ENCODE measurements at regions not wholly inside any gene's neighbourhood (a gene's known extent, or its start where the extent isn't known, plus 50 kb on each side); places are given as distances from the start of the nearest gene placed in this dataset.

DNA sequence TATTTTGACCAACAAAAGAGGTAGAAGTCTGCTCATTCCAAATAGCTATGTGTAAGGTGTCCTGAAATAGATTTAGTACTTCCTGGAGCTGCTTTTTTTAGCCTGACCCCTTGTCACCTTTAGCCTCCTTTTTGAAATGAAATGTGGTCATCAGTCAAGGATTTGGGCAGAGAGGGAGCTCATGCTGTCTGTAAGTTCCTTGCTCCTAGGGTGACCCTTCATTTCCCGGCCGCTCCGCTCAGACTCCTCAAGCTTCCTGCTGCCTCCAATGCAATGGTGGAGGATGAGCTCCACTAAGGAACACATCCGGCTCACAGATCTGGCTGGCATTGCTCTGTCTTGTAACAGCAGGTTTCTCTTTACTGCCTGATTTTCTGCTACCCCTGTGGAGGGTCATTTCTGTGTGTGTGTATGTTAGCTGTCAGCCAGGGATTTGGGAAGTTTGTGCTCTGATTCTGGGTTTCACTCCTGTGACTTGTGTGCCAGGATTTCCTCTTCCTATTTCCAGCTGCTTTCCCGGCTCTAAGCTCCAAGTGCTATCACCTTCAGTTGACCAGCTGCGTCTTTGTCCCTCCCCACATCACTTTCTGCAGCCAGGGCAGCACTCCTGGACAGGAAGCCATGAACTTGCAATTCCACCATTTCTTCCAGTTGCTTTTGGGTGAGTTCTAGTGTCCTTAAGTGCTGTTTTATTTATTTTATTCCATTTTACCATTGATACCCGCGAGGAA is 265.9 kb downstream of the ICE1 start:
- no peak overlapping the region for H3K27ac ChIP-seq
- H3K27me3 ChIP-seq: no peaks in the 10 kb centered on the region
- 46% methylated on average over 8 of the region's 8 CpGs for WGBS (ENCODE audit: insufficient coverage, low coverage, low lambda C conversion rate, missing lambda C conversion rate)
- intact Hi-C loops (cut with DNase I): no loop called here
- ATAC-seq: peak; percentile 71 to 83 (median 74)
- no peak overlapping the region for H3K4me3 ChIP-seq
- H3K4me1 ChIP-seq: no peaks in the 10 kb centered on the region
- H3K9me3 ChIP-seq: no peaks in the 10 kb centered on the region
- TF ChIP-seq POLR2A (IDR thresholded peaks at IDR 0.05): no peak
- TF ChIP-seq, protein P1, sequence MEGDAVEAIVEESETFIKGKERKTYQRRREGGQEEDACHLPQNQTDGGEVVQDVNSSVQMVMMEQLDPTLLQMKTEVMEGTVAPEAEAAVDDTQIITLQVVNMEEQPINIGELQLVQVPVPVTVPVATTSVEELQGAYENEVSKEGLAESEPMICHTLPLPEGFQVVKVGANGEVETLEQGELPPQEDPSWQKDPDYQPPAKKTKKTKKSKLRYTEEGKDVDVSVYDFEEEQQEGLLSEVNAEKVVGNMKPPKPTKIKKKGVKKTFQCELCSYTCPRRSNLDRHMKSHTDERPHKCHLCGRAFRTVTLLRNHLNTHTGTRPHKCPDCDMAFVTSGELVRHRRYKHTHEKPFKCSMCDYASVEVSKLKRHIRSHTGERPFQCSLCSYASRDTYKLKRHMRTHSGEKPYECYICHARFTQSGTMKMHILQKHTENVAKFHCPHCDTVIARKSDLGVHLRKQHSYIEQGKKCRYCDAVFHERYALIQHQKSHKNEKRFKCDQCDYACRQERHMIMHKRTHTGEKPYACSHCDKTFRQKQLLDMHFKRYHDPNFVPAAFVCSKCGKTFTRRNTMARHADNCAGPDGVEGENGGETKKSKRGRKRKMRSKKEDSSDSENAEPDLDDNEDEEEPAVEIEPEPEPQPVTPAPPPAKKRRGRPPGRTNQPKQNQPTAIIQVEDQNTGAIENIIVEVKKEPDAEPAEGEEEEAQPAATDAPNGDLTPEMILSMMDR (IDR thresholded peaks at IDR 0.05): no peak
- no peaks in the 10 kb centered on the region for H3K36me3 ChIP-seq
- peak in 1 of 3 donors; percentile 23 for DNase-seq

DNA sequence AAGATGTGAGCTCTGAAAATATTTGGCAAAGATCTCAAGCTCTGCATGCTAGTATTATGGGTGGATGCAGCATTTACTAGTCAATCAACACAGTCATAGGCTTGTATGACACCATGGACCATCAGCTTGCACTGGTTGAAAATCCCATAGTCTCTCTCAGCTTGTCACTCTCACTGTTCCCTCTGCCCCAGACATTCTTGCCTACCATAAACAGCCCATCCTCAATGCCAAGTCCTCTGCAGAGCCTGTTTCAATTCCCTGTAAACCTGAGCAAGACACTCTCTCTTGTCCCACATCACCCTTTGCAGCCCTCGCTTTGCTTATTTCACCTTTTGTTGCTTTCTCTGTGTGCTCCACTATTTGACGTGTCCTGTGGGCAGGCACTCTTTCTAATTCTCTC is 264.6 kb downstream of the ICE1 start:
- intact Hi-C loops (cut with DNase I): no loop called here
- Histone ChIP-seq H3K9me3 (no peaks in the 10 kb centered on the region), H3K4me1 (no peaks in the 10 kb centered on the region), H3K27ac (no peak overlapping the region), H3K27me3 (no peaks in the 10 kb centered on the region), H3K4me3 (no peak overlapping the region), H3K36me3 (no peaks in the 10 kb centered on the region)
- DNase-seq (no peak), ATAC-seq (no peak)
- 75% methylated on average over 2 of the region's 2 CpGs for WGBS (ENCODE audit: insufficient coverage, low coverage, low lambda C conversion rate, missing lambda C conversion rate)
- TF ChIP-seq POLR2A (IDR thresholded peaks at IDR 0.05): no peak
- TF ChIP-seq, protein P1 (IDR thresholded peaks at IDR 0.05): no peak

DNA sequence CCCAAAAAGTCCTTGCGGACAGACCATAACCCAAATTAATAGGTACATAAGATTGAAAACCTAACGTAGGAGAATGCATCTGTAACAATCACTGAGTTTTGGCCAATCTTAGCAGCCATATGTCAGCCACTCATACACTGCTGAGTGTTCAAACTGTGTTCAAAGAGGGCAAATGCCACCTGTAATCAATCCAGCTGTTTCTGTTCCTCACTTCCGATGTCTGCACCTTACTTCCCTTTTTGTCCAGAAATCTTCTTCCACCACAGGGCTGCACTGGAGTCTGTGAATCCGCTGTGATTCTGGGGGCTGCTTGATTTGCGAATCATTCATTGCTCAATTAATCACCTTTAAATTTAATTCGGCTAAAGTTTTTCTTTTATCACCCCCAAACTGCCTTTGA is 263.9 kb downstream of the ICE1 start:
- WGBS (ENCODE audit: insufficient coverage, low coverage, low lambda C conversion rate, missing lambda C conversion rate): 68% methylated on average over 6 of the region's 6 CpGs
- ATAC-seq: no peak
- no peak for DNase-seq
- Histone ChIP-seq H3K4me3 (no peak overlapping the region), H3K27ac (no peak overlapping the region), H3K9me3 (no peaks in the 10 kb centered on the region), H3K27me3 (no peaks in the 10 kb centered on the region), H3K4me1 (no peaks in the 10 kb centered on the region), H3K36me3 (no peaks in the 10 kb centered on the region)
- TF ChIP-seq POLR2A (IDR thresholded peaks at IDR 0.05): no peak
- TF ChIP-seq, protein P1 (IDR thresholded peaks at IDR 0.05): no peak
- intact Hi-C loops (cut with DNase I): no loop called here

DNA sequence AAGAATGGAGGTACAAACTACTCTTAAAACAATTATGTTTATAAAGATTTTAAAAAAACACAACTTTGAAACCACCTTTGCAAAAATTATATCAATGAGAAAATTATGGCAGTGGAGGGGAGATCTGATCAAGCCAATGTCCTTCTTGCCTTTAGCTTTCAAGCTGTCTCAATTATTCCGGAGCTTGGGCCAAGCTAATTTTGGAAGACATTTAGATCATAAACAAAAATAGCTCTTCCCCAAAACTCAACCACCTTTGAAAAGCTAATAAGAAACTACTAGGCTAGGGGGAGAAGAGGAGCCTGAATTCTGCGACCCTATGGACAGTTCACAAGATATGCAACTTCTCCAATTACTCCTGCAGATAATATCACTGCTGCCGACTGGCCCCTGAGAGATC is 263.3 kb downstream of the ICE1 start:
- ATAC-seq (no peak), DNase-seq (no peak)
- H3K4me3 ChIP-seq: no peak overlapping the region
- H3K4me1 ChIP-seq: no peaks in the 10 kb centered on the region
- no peaks in the 10 kb centered on the region for H3K27me3 ChIP-seq
- H3K27ac ChIP-seq: no peak overlapping the region
- intact Hi-C loops (cut with DNase I): no loop called here
- H3K9me3 ChIP-seq: no peaks in the 10 kb centered on the region
- TF ChIP-seq POLR2A (IDR thresholded peaks at IDR 0.05): no peak
- TF ChIP-seq, protein P1 (IDR thresholded peaks at IDR 0.05): no peak
- H3K36me3 ChIP-seq: no peaks in the 10 kb centered on the region
- 61% methylated on average over 3 of the region's 3 CpGs for WGBS (ENCODE audit: insufficient coverage, low coverage, low lambda C conversion rate, missing lambda C conversion rate)
